ENCODE measurements at regions not wholly inside any gene's neighbourhood (a gene's known extent, or its start where the extent isn't known, plus 50 kb on each side); places are given as distances from the start of the nearest gene placed in this dataset.

- Mint-ChIP-seq H3K9me3 (ENCODE audit: low read depth, unreplicated experiment) (no peaks in the 10 kb centered on the region), H3K27me3 (ENCODE audit: unreplicated experiment) (no peaks in the 10 kb centered on the region), H3K36me3 (ENCODE audit: insufficient read depth, unreplicated experiment) (no peaks in the 10 kb centered on the region), H3K4me3 (ENCODE audit: low read depth, unreplicated experiment) (no peak overlapping the region), H3K4me1 (ENCODE audit: low read depth, unreplicated experiment) (no peaks in the 10 kb centered on the region), H3K27ac (ENCODE audit: unreplicated experiment) (no peak overlapping the region)
- no TSS peak for BruUV-seq (replicated peaks)
- intact Hi-C loops (cut with micrococcal nuclease; ENCODE audit: unreplicated experiment), result no loop called here
- CTCF ChIA-PET, result no interaction called here
- DNase-seq, result no peak
- no peak for TF ChIP-seq CTCF (IDR thresholded peaks at IDR 0.05; ENCODE audit: unreplicated experiment)
Measured at GRCh38 chr9:88691811-88692210, 156.8 kb downstream of the NXNL2 start.

- DNase-seq, result no peak
- no TSS peak for BruUV-seq (replicated peaks)
- Mint-ChIP-seq H3K27me3 (ENCODE audit: unreplicated experiment) (peaks cover 10% of the 10 kb centered on the region), H3K9me3 (ENCODE audit: low read depth, unreplicated experiment) (no peaks in the 10 kb centered on the region), H3K27ac (ENCODE audit: unreplicated experiment) (no peak overlapping the region), H3K4me3 (ENCODE audit: low read depth, unreplicated experiment) (no peak overlapping the region), H3K36me3 (ENCODE audit: insufficient read depth, unreplicated experiment) (no peaks in the 10 kb centered on the region), H3K4me1 (ENCODE audit: low read depth, unreplicated experiment) (no peaks in the 10 kb centered on the region)
- TF ChIP-seq CTCF (IDR thresholded peaks at IDR 0.05; ENCODE audit: unreplicated experiment), result no peak
- CTCF ChIA-PET, result no interaction called here
- intact Hi-C loops (cut with micrococcal nuclease; ENCODE audit: unreplicated experiment), result no loop called here
Measured at GRCh38 chr9:88692827-88693226, 157.8 kb downstream of the NXNL2 start.

GRCh38 chr9:88694625-88695024, 159.6 kb downstream of the NXNL2 start:
- no peak for TF ChIP-seq CTCF (IDR thresholded peaks at IDR 0.05; ENCODE audit: unreplicated experiment)
- no peaks in the 10 kb centered on the region for H3K36me3 Mint-ChIP-seq (ENCODE audit: insufficient read depth, unreplicated experiment)
- peaks cover 28% of the 10 kb centered on the region for H3K27me3 Mint-ChIP-seq (ENCODE audit: unreplicated experiment)
- H3K4me1 Mint-ChIP-seq (ENCODE audit: low read depth, unreplicated experiment), result no peaks in the 10 kb centered on the region
- no peak for DNase-seq
- CTCF ChIA-PET, result no interaction called here
- intact Hi-C loops (cut with micrococcal nuclease; ENCODE audit: unreplicated experiment), result no loop called here
- no peak overlapping the region for H3K27ac Mint-ChIP-seq (ENCODE audit: unreplicated experiment)
- no TSS peak for BruUV-seq (replicated peaks)
- H3K4me3 Mint-ChIP-seq (ENCODE audit: low read depth, unreplicated experiment), result no peak overlapping the region
- H3K9me3 Mint-ChIP-seq (ENCODE audit: low read depth, unreplicated experiment), result no peaks in the 10 kb centered on the region

- peaks cover 31% of the 10 kb centered on the region for H3K27me3 Mint-ChIP-seq (ENCODE audit: unreplicated experiment)
- H3K4me3 Mint-ChIP-seq (ENCODE audit: low read depth, unreplicated experiment), result no peak overlapping the region
- DNase-seq, result no peak
- no peaks in the 10 kb centered on the region for H3K4me1 Mint-ChIP-seq (ENCODE audit: low read depth, unreplicated experiment)
- no peak overlapping the region for H3K27ac Mint-ChIP-seq (ENCODE audit: unreplicated experiment)
- intact Hi-C loops (cut with micrococcal nuclease; ENCODE audit: unreplicated experiment), result no loop called here
- CTCF ChIA-PET, result no interaction called here
- no peak for TF ChIP-seq CTCF (IDR thresholded peaks at IDR 0.05; ENCODE audit: unreplicated experiment)
- no peaks in the 10 kb centered on the region for H3K9me3 Mint-ChIP-seq (ENCODE audit: low read depth, unreplicated experiment)
- H3K36me3 Mint-ChIP-seq (ENCODE audit: insufficient read depth, unreplicated experiment), result no peaks in the 10 kb centered on the region
- no TSS peak for BruUV-seq (replicated peaks)
Measured at GRCh38 chr9:88696501-88696900, 161.5 kb downstream of the NXNL2 start.

Data from Calu3 (cell line).